ENCODE measurements at regions not wholly inside any gene's neighbourhood (a gene's known extent, or its start where the extent isn't known, plus 50 kb on each side); places are given as distances from the start of the nearest gene placed in this dataset.

DNA sequence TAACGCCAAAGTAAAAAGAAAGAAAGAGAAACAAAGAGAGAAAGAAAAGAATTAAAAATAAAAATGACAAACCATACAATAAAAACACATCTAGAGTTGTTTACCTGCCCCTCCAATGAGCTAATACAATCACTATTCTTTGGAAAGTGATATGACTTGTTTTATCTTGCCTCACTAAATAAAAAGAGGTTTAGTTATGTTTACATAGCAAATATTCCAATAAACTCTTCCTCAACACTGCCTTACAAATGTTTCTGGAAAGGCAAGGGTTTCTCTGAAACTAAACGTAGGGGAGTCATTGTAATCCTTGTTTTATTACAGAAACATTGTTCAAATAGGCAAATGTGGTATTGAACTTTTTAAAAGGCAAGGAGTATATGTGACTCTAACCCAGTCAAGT, 396.2 kb downstream of the EPM2A start:
- Mint-ChIP-seq H3K27ac (no peak overlapping the region), H3K27me3 (ENCODE audit: low read depth) (no peaks in the 10 kb centered on the region), H3K36me3 (ENCODE audit: insufficient read depth in 1 of 3, low read depth in 3 of 3) (no peaks in the 10 kb centered on the region), H3K4me3 (no peak overlapping the region), H3K9me3 (no peaks in the 10 kb centered on the region), H3K4me1 (peaks cover 1 to 3% of the 10 kb centered on the region in 2 experiments)
- Histone ChIP-seq H3K79me2 (ENCODE audit: insufficient read depth, low read length) (no peaks in the 10 kb centered on the region), H3K4me2 (ENCODE audit: insufficient read depth, insufficient read length, low read length) (no peak overlapping the region), H4K8ac (replicated peaks; ENCODE audit: insufficient read length, low read depth, low read length) (no peak overlapping the region), H3K14ac (ENCODE audit: insufficient read depth, low read length) (no peak overlapping the region), H2BK12ac (ENCODE audit: insufficient read length, low read depth, low read length) (no peak overlapping the region), H2BK120ac (ENCODE audit: low read depth, low read length, poor library complexity, severe bottlenecking) (no peak overlapping the region), H3K23ac (ENCODE audit: insufficient read length, low read depth, low read length) (no peak overlapping the region), H3K9ac (ENCODE audit: extremely low read depth, insufficient read length, low read length) (no peak overlapping the region), H2BK15ac (ENCODE audit: low read depth, low read length) (no peak overlapping the region), H2BK5ac (ENCODE audit: insufficient read length, low read length) (no peak overlapping the region), H3K27me3 (ENCODE audit: insufficient read depth, low read length) (no peaks in the 10 kb centered on the region), H3K27ac (ENCODE audit: insufficient read length, low read depth, low read length) (no peak overlapping the region), H3K18ac (ENCODE audit: insufficient read length, low read depth, low read length) (no peak overlapping the region), H3K79me1 (ENCODE audit: insufficient read depth, low read depth, low read length, poor library complexity, severe bottlenecking) (no peaks in the 10 kb centered on the region), H4K91ac (ENCODE audit: insufficient read length, low read depth, low read length) (no peak overlapping the region), H2AK5ac (ENCODE audit: insufficient read length, low read length) (no peak overlapping the region), H3K23me2 (ENCODE audit: insufficient read length, low read depth, low read length, poor library complexity, severe bottlenecking) (no peaks in the 10 kb centered on the region), H2AFZ (ENCODE audit: low read length) (no peak overlapping the region), H3K56ac (ENCODE audit: insufficient read length, low read depth, low read length) (no peak overlapping the region), H3K4ac (ENCODE audit: low read depth, low read length) (no peak overlapping the region), H4K5ac (ENCODE audit: insufficient read length, low read depth, low read length) (no peak overlapping the region), H4K20me1 (ENCODE audit: control insufficient read depth, insufficient read depth, insufficient read length) (no peaks in the 10 kb centered on the region), H3K9me3 (ENCODE audit: control insufficient read depth, low read depth, low read length) (no peaks in the 10 kb centered on the region), H3K4me1 (ENCODE audit: insufficient read depth, low read length) (no peaks in the 10 kb centered on the region), H3T11ph (ENCODE audit: low read length) (no peak overlapping the region), H2BK20ac (ENCODE audit: low read depth, low read length, poor library complexity, severe bottlenecking) (no peak overlapping the region)
- no CpG with 5 or more reads among the region's 2 CpGs for WGBS (ENCODE audit: extremely low coverage, insufficient read length, low lambda C conversion rate)
- no peak for DNase-seq
- TF ChIP-seq, protein P1, sequence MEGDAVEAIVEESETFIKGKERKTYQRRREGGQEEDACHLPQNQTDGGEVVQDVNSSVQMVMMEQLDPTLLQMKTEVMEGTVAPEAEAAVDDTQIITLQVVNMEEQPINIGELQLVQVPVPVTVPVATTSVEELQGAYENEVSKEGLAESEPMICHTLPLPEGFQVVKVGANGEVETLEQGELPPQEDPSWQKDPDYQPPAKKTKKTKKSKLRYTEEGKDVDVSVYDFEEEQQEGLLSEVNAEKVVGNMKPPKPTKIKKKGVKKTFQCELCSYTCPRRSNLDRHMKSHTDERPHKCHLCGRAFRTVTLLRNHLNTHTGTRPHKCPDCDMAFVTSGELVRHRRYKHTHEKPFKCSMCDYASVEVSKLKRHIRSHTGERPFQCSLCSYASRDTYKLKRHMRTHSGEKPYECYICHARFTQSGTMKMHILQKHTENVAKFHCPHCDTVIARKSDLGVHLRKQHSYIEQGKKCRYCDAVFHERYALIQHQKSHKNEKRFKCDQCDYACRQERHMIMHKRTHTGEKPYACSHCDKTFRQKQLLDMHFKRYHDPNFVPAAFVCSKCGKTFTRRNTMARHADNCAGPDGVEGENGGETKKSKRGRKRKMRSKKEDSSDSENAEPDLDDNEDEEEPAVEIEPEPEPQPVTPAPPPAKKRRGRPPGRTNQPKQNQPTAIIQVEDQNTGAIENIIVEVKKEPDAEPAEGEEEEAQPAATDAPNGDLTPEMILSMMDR (conservative IDR thresholded peaks at IDR 0.05): no peak

All from H9 (cell line).